NCI-H748 (cell line): ENCODE measurements at regions not wholly inside any gene's neighbourhood (a gene's known extent, or its start where the extent isn't known, plus 50 kb on each side); places are given as distances from the start of the nearest gene placed in this dataset.

Source experiments
- DNase-seq: peaks from one replicate; lab custom pipeline; 2025; ENCODE audit not compliant: unreplicated experiment; lab: John Stamatoyannopoulos, UW

DNA sequence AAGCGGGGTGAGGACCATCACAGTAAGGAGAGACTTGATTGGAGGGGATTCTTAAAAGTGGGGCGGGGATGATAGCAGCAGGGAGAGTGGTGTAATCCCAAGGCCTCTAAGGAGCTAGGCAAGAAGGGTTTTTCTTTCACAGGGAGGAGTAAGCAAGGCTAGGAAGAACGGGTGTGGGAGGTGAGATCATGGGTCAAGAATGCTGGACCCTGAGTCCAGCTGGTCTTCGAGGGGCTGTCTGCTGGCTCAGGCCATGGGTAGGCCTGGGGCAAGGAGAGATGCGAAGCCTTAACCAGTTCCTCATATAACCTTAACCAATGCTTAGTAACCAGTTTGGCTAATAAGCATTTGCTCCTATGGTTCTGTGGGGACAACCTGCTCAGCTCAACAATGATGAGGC is 599.1 kb downstream of the NPHP4 start:
- DNase-seq: no peak

DNA sequence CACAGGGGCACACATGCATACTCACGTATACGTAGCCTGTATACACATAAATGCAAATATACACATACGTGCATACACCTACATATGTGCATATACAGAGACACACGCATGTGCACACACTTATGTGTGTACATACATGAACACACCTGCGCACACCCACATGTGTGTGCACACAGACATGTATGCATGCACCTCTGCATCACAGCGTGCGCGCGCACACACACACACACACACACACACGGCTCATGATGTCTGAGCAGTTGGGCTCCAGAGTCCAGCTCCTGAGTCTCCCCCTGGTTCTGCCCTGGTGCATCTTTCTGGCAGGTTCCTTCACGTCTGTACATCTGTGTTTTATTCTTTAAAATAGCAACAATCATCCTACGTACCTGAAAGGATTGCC is 600.5 kb downstream of the NPHP4 start:
- no peak for DNase-seq

DNA sequence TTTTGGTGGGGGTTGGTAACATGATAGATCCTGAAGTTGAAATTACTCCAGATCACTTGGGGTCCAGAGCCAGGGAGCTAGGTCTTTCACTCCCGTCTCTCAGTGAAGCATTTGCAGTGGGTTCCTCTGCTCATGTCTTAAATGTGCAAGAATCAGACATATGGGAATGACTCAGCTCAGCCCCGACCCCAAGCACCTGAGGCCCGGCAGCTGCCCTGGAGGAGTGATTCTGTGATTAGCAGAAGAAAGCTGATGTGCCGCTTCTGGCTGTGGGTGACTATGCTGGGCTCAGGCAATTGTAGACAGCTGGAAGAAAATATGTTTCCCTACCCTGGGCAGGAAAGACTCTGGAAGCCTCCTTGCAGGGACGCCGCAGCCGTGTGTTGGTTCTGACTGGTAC is 601.7 kb downstream of the NPHP4 start:
- DNase-seq: no peak

DNA sequence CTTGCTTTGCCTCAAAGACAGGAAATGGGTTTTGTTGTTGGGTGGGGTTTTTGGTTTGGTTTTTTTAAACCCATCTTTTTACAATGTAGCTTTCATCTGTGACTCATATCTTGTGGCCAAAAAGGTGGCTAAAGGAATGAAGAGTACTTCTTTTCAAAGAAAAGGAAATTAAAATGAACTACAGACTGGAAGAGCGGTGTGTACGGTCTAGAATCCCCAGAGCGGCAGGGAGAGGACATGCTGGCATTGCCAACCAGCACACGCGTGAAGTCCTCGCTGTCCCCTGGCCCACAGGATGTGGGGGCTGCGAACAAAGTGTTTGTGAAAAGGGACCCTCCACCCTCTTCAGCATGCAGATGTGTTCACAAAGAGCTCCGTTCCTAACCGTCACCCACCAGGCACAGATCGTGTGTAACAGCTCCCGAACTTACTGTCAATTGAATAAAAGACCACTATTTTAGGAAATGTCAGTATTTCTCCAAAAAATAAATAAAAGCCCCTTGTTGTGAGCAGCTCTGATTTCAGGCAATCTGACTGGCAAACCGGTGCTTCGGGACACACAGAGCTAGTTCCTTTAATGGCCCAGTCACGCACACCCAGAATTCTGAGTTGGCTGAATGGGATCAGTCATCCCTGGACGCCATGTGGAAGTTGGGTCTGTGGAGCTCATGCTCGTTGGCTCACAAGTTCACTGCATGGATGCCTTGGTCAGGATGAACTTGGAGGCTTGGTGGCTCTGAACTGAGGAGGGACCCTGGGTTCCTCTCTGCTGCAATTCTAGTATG is 602.9 kb downstream of the NPHP4 start:
- DNase-seq: no peak

DNA sequence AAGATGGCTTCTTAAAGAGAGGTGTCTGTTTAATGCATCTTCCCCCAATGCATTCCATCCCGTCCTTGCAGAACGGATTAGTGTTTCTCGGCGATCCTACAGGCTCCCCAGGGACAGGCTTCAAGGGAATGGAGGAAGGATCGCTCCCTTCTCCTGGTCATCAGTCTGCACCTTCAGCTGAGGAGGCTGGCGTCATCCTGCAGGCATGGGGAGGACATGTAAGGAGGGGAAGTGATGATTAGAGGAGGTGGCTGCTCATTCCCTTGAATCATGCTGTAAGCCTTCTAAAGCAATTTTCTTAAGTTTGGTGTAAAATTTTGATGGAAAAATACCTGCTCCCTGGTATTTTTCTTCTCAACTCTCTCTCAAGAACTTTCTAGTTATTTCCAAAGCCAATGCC is 603.6 kb downstream of the NPHP4 start:
- DNase-seq: no peak

DNA sequence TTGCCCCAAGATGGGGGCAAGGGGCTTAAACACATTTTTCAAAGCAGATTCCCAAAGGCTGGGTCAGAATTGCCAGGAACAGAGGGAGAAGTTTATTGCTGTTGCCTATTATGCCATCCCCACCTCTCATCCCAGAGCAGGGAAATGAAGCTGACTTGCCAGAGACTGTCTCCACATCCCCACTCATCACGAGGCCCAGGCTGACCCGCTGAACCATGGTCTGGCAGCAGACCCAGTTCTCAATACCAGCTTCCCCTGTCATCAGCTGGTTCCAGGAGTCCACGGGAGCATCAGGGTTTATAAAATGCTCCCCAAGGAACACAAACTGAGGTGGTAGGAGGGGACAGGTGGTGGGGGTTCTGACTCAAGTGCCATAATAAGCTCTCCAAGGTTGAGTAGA is 605.9 kb downstream of the NPHP4 start:
- no peak for DNase-seq

DNA sequence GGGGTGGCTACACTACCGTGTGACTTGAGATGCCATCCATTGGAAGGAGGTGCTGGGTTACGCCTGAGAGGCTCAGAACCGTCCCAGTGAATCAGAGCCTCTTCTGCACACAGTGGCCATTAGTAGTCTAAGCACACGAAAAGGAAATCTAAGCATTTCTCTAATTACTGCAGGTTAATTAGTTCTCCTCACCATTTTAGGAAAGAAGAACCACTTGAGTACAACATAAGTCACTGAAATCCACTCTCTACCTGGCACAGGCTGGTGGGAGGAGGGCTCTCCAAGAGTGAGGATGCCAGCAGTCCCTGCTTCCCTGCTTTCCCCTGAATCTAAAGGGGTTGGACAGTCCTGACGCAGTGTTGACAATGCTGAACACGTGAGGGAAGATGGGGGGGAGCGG is 606.3 kb downstream of the NPHP4 start:
- DNase-seq: no peak

DNA sequence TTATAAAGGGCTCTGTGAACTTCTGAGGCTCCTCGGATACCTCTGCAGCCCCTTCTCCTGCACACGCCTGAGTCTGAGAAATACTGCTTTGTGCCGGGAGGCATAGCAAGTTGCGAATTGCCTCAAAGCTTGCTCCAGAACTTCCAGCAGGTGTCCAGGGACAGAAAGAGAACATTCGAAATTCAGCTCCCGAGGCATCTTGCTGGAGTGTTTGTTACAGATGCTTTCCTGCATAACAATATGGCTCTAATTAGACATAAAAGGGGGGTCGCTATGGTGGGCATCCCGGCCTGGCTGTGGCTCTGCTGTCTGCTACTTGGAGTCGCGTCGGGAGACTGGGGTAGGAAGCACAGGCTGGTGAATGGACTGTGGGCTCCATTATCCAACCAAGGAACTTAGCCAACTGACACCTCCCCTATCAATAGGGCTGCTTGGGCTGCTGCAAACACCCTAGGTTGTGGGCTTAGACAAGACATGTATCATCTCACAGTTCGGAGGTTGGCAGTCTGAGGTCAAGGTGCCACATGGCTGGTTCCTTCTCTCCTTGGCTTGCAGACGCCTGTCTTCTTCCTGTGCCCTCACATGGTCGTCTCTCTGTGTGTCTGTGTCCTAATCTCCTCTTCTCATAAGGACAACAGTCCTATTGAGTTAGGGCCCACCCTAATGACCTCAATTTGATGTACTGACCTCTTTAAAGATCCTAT is 607.0 kb downstream of the NPHP4 start:
- DNase-seq: no peak

DNA sequence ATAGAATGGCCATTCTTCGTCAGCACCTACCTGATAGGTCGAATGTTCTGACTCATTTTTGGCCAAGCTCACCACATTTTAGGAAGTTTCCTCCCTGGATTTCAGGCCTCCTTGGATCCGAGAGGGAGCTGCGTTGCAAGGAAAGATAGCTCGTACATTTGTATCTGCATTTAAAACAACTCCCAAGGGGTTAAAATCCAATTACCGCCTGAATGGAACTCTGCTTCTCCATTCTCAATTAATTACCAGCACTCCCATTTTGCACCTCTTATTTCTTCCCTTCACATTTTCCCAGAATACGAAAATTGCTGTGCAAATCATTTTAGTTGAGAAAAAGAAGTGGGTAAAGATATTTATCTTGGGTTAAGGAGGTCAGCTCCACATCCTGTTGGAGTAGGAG is 610.7 kb downstream of the NPHP4 start:
- DNase-seq: no peak

DNA sequence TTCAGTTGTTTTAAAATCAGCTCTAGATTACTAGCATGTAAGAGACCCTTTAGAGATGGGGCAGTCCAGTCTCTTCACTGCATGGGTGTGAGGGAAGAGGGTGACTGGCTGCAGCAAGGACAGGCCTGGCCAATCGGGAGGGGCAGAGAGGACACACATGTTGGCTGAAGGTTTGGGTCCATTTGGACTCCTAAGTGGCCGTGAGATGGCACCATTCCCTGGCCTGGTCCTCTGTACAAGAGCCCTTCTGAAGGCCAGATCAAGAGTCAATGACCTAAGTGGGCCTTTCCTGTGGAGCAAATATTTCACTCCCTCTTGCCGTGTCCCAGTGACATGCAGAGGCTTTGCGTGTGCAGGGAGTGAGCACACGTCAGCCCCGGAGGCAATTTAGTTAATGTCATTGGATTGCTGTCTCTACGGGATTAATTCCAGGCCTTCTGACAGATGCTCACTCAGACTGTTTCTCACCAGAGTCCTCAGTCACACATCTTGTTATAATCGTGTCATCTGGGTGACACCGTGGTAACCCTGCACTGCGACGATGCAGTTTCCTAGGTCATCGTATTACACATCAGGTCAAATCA is 613.0 kb downstream of the NPHP4 start:
- DNase-seq: no peak

DNA sequence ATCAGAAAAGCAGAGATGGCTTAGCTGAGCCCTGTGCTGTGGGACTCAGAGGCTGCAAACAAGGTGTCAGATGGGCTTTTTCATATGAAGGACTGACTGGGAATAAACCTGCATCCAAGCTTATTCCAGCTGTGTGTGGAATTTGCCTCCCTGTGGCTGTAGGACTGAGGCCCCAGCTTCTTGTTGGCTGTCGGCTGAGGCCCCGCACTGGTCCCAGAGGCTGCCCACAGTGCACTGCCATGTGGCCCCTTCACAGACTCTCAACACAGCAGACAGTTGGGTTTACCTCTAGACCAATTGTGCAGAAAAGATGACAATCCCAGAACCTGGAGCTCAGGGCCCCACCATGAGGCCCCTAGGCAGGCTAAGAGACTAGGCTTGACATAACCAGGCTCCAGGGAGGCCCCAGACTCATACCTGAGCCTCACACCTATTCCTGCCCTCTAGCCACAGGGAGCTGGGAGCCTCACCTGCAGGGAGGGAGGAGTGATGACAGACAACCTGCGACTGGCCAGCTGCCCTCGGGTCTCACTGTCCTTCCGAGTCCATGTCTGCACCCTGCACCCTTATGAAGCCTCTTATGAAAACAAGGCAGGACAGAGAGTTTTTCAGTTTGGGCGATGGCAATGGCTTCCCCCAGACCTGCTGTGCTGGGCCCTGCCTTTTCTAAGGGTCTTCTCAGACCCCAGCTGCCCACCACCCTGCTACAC is 615.5 kb downstream of the NPHP4 start:
- no peak for DNase-seq

DNA sequence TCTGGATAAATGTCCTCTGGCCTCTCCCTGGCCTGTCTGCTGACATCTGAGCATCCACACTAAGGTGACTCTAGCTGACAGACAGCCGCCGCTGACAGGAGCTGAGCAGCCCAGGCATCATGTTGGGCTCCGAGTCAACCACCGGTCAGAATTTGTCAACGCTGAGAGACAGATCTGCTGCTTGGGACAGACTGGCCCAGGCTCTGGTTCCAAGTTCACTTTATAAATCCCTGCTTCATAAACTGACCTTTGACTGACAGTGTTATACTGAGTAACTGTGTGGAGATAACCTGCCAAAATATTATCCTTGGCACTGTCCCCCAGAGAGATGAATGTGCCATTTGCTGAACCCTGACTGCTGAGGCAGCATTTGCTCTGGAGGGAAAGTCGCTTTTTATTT is 616.7 kb downstream of the NPHP4 start:
- no peak for DNase-seq

DNA sequence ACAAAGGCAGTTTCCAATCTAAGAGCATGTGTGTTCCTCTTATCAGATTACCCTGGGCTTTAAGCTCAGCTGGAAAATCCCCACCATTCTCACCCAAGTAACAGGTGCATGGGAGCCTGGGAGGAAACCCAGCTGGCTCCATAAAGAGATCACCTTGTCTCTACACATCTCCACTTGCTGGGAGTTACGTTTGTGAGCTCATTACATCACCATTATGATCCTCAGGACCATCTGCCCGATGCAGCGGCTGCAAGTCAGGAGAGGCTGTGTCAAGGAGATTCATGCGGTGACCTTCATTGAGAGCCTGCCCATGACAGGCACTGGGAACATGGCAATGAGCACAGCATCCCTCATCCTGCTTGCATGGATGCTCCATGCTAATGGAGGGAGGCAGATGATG is 618.0 kb downstream of the NPHP4 start:
- no peak for DNase-seq

DNA sequence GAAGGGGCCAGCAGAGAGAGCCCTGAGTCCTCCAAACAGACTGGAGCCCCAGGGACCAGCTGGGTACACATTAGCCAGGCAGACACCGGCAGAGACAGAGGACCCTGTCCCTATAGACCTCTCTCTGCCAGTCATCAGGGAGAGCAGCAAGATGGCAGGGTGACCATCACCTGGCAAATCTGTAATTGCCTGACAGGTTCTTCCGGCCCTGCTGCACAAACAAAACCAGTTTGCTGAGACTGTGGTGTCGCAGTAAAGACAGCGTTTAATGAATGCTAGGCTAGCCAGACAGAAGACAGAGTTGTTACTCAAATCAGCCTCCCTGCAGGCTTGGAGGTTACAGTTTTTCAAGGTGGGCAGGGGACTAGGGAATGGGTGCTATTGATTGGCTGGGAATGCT is 618.9 kb downstream of the NPHP4 start:
- peak; percentile 3 for DNase-seq

DNA sequence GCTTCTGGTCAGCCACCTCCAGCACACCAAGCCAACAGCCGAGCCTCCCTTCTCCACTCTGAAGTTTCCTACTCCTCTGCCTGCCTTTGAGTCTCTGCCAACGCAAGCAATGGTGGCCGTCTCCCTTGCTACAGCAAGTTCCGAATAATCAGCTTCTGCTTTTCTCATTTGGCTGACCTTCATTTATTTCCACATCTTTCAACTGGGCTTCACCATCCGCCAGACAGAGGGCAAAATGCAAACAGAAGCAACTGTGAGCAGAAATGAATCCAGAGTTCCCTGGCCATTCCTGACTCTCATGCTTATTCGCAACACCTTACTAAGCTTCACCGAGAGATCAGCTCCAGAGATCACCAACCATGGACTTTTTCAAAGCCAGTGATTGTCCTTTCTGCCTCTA is 621.0 kb downstream of the NPHP4 start:
- DNase-seq: no peak

DNA sequence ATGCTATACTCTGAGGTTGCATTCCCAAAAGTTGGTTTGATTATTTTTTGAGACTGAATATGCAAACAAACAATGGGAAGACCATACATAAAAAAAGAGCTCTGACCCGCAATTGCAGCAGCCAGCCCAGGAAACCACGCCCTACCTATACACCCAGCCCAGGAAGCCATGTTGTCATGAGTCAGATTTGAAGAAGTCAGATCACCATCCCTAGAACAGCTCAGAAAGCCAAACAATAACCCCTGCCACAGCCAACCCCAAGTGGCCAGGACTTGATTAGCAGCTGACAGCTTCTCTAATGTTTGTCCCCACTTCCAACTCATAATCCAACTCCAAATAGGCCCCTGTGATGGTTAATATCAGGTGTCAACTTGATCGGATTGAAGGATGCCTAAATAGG is 621.9 kb downstream of the NPHP4 start:
- no peak for DNase-seq

DNA sequence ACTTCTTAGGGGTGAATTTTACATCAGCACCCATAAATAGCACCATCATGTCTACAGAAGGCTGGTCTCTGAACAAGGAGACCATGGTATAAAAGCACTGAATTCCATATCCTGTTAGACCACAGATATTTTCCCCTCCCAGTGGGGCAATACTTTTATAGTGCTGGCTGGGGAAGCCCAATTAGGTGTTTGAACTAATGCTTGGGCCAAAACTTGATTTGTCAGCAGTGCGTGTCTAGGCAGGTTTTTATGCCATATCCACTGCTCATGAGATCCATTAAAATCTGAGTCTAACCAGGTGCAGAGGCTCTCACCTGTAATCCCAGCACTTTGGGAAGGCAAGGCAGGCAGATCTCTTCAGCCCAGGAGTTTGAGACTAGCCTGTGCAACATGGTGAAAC is 623.0 kb downstream of the NPHP4 start:
- DNase-seq: no peak

DNA sequence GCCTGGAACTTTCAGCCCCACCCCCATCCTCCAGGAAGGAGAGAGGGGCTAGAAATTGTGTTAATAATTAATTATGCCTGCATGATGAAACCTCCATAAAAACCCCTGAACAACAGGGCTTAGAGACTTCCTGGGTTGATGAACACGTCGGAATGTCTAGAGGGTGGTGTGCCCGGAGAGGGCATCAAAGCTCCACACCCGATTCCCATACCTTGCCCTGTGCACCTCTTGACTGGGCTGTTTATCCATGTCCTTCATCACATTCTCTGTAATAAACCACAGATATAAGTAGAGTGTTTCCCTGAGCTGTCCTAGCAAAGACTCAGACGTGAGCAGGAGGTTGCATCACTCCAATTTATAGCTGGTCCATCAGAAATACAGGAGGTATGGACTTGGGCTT is 624.0 kb downstream of the NPHP4 start:
- DNase-seq: no peak

DNA sequence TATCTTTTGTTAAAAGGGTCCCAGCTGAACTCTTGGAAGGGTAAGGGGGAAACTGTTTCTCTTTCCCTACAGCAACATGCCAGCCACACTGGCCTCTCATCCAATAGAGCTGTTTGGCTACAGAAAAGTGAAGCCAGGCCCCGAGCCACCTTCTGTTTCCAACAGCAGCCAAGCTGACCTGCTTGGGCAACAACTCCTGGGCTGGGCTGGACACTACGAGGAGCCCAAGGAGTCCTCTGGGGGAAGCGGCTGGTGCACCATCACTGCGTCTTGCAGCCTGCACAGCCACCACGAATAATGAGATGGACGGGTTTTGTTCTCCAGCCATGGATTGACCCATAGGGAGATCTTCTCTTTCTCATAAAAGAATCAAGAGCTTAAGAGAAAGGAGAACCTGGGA is 624.9 kb downstream of the NPHP4 start:
- DNase-seq: no peak

DNA sequence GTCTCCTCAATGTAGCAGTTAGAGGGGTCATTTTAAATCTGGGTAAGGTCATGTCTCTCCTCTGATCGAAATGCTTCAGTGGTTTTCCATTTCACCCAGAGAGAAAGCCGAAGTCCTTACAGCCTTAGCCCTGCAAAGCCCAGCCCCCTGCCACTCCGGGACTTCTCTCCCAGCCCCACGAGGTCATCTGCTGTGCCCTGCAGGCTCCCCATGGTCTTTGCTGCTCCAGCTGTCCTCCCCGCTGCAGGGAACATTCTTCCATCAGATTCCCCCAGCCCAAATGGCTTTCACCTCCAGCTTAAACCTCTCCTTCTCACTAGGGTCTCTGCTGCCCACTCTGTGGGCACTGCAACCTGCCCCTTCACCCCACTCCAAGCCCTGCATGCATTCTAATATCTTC is 626.5 kb downstream of the NPHP4 start:
- DNase-seq: no peak

DNA sequence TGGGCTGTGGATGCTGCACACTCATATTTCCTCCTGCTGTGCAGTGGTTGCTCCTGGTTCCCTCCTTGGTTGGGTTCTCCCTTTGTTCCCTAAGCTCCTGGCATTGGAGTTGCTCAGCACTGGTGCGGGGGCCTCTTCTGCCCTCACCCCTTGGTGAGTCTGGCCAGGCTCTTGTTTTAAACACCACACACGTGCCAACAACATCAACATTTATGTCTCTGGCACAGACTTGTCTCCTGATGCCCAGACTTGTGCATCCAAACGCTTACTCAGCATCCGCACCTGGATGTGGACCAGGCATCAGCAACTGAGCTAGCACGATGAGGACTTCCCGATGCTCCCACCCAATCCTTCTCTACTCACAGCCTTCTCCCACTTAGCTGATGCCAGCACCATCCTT is 627.6 kb downstream of the NPHP4 start:
- no peak for DNase-seq

DNA sequence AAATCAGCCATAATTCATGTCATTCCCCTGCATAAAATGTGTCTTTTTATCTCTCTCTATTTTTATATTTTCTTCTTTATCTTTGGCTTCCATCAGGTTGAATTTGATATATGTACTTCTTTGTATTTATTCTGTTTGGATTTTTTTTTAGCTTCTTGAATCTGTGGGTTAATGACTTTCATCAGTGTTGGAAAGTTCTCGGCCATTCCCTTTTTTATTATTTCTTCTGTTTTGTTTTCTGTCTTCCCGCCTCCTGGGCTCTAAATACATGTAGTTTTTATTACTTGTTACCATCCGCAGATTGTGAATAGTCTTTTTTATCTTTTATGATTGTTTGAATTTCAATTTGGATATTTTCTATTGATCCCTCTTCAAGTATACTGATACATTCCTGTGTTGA is 637.5 kb downstream of the NPHP4 start:
- no peak for DNase-seq
